HepG2 (cell line): ENCODE measurements at regions not wholly inside any gene's neighbourhood (a gene's known extent, or its start where the extent isn't known, plus 50 kb on each side); places are given as distances from the start of the nearest gene placed in this dataset.

ENCODE experiments used
- ATAC-seq: fragments of 200-7000 bp; cut with Tn5 transposase; 3 replicates; pipeline ENCODE4 v1.9.1; 2020; ENCODE audit warnings: mild to moderate bottlenecking, moderate library complexity
- BruUV-seq: library from RNA; stranded (reverse); fragments of 400-500 nt; replicated peaks from 2 replicates; lab custom pipeline; 2021; lab: Mats Ljungman, UMichigan
- CTCF ChIA-PET: fragments of 300-600 bp; formaldehyde crosslinking; extraction: SDS; loops from one replicate; lab custom pipeline; 2021; ENCODE audit warnings: low total read pairs, inconsistent platforms, low intra/inter-chr PET ratio; lab: Yijun Ruan, JAX
- POLR2A ChIA-PET: fragments of 350-600 bp; sonication (Branson Sonifier 250); formaldehyde crosslinking; loops from one replicate; lab custom pipeline; 2020; ENCODE audit warnings: antibody characterized with exemption, inconsistent platforms; lab: Yijun Ruan, JAX
- DNase-seq: peaks from one replicate; pipeline ENCODE4 v3.0.0-alpha.2; 2015; ENCODE audit warnings: low spot score
- FAIRE-seq: peaks from 3 replicates; lab custom pipeline; 2011; peaks lifted over from hg19 to GRCh38; lab: Jason Lieb, UNC
- H2AFZ ChIP-seq: one replicate; pipeline ENCODE4 v1.6.1; 2011; ENCODE audit warnings: low read length, inconsistent platforms
- H3K27ac ChIP-seq: fragments of 300-600 bp; 3 replicates; pipeline ENCODE4 v1.8.0; 2011; ENCODE audit warnings: mixed run types, mild to moderate bottlenecking, mixed read lengths, low read length, inconsistent platforms; ENCODE audit not compliant: insufficient read depth; ENCODE audit errors: extremely low read length
- H3K27me3 ChIP-seq, 2 experiments: fragments of 200-600 bp in 1 of 2; 2 replicates in 1 of 2; 3 replicates in 1 of 2; pipeline versions ENCODE4 v1.6.0 to v1.8.0; 2011; ENCODE audit warnings: low read length in 2 of 2, mild to moderate bottlenecking in 2 of 2, moderate library complexity in 2 of 2, inconsistent platforms in 1 of 2; ENCODE audit not compliant: insufficient read depth in 2 of 2, control insufficient read depth in 1 of 2
- H3K36me3 ChIP-seq, 2 experiments: fragments of 200-600 bp in 1 of 2; replicated peaks in 1 of 2; 2 replicates in 1 of 2; 3 replicates in 1 of 2; pipeline versions ENCODE4 v1.5.1 to v1.8.0; 2011; ENCODE audit warnings: low read length in 2 of 2, inconsistent platforms in 1 of 2; ENCODE audit not compliant: insufficient read depth in 2 of 2, control insufficient read depth in 1 of 2
- H3K4me1 ChIP-seq: 2 replicates; pipeline ENCODE4 v1.5.1; 2012; ENCODE audit warnings: low read length, inconsistent platforms; ENCODE audit not compliant: insufficient read depth
- H3K4me2 ChIP-seq: 2 replicates; pipeline ENCODE4 v1.6.0; 2011; ENCODE audit warnings: low read depth, low read length, inconsistent platforms
- H3K4me3 ChIP-seq, 3 experiments: fragments of 200-600 bp in 1 of 3; sonication (generic), shearing (Covaris generic) in 1 of 3; replicated peaks in 1 of 3; 2 replicates each; pipeline ENCODE4 v1.5.1; 2011 to 2016; ENCODE audit warnings: low read length in 3 of 3, inconsistent platforms in 2 of 3, low read depth in 2 of 3, mild to moderate bottlenecking in 2 of 3, control low read depth in 1 of 3, mixed read lengths in 1 of 3; ENCODE audit not compliant: insufficient read depth in 1 of 3
- H3K79me2 ChIP-seq: one replicate; pipeline ENCODE4 v1.6.1; 2011; ENCODE audit warnings: low read length, inconsistent platforms; ENCODE audit not compliant: insufficient read depth
- H3K9ac ChIP-seq: 2 replicates; pipeline ENCODE4 v1.6.0; 2011; ENCODE audit warnings: mild to moderate bottlenecking, low read depth, low read length, inconsistent platforms; ENCODE audit not compliant: insufficient read depth
- H3K9me3 ChIP-seq: 2 replicates; pipeline ENCODE4 v1.5.1; 2012; ENCODE audit warnings: mild to moderate bottlenecking, low read length
- H4K20me1 ChIP-seq: 2 replicates; pipeline ENCODE4 v1.6.0; 2011; ENCODE audit warnings: inconsistent platforms, mild to moderate bottlenecking, low read length, moderate library complexity; ENCODE audit not compliant: insufficient read depth
- CBX1 ChIP-seq: IDR thresholded peaks from one replicate; pipeline ENCODE4 v1.6.1; 2016; ENCODE audit warnings: antibody characterized with exemption, low read depth
- DNMT3B ChIP-seq: conservative IDR thresholded peaks from 2 replicates; pipeline ENCODE4 v1.6.1; 2016; ENCODE audit warnings: missing biosample characterization, control low read depth
- PHF21A ChIP-seq: sonication (generic); formaldehyde crosslinking; IDR thresholded peaks from 2 replicates; pipeline ENCODE4 v1.5.0; 2020; ENCODE audit warnings: mild to moderate bottlenecking, missing genetic modification reagents
- SRSF1 ChIP-seq: fragments of 200-400 bp; formaldehyde crosslinking; optimal IDR thresholded peaks from 2 replicates; pipeline ENCODE3; 2017; ENCODE audit warnings: mild to moderate bottlenecking, low read depth, low read length, moderate library complexity
- ZNF510 ChIP-seq: sonication (generic); formaldehyde crosslinking; IDR thresholded peaks from 2 replicates; pipeline ENCODE4 v1.4.0; 2020; ENCODE audit warnings: low read depth, mild to moderate bottlenecking, missing genetic modification reagents
- ZNF687 ChIP-seq: sonication (generic); formaldehyde crosslinking; IDR thresholded peaks from 2 replicates; pipeline ENCODE4 v1.5.1; 2020; ENCODE audit warnings: mild to moderate bottlenecking, missing genetic modification reagents, moderate library complexity
- ZSCAN21 ChIP-seq: sonication (generic); formaldehyde crosslinking; IDR thresholded peaks from 2 replicates; pipeline ENCODE4 v1.8.0; 2022; ENCODE audit warnings: mild to moderate bottlenecking, missing genetic modification reagents, moderate library complexity, borderline replicate concordance
- whole genome bisulfite sequencing: methylation state at CpG from one replicate; pipeline ENCODE4 v1.1.6; 2017; ENCODE audit warnings: low lambda C conversion rate; 5-methylcytosine and 5-hydroxymethylcytosine counted together
- in situ Hi-C: cut with HindIII; loops from 2 replicates; pipeline ENCODE4 v1.10.0; 2017; ENCODE audit warnings: low pct_unique_long_range_greater_than_20kb; ENCODE audit not compliant: extremely low pct_ligation_motif_present
- intact Hi-C: fragments of 100-400 bp; cut with micrococcal nuclease; formaldehyde crosslinking; loops from one replicate; pipeline ENCODE4 v1.10.0; 2022; ENCODE audit not compliant: unreplicated experiment
- TF ChIP-seq, protein P1 (sequence below): sonication (generic); formaldehyde crosslinking; conservative IDR thresholded peaks from 2 replicates; pipeline ENCODE4 v1.8.0; 2022; ENCODE audit warnings: missing genetic modification reagents

GRCh38 chr12:84415946-84416345 is 496.7 kb downstream of the SLC6A15 start:
- CTCF ChIA-PET: no interaction called here
- H3K4me2 ChIP-seq: no peak overlapping the region
- no peak overlapping the region for H3K9ac ChIP-seq
- FAIRE-seq (no peak), ATAC-seq (no peak), DNase-seq (no peak)
- no peaks in the 10 kb centered on the region for H3K27me3 ChIP-seq
- no peaks in the 10 kb centered on the region for H4K20me1 ChIP-seq
- H2AFZ ChIP-seq: no peak overlapping the region
- H3K4me3 ChIP-seq: no peak overlapping the region
- POLR2A ChIA-PET: no interaction called here
- no peak overlapping the region for H3K27ac ChIP-seq
- H3K9me3 ChIP-seq: no peaks in the 10 kb centered on the region
- H3K4me1 ChIP-seq: no peaks in the 10 kb centered on the region
- H3K79me2 ChIP-seq: no peaks in the 10 kb centered on the region
- WGBS: 0% methylated on average over 2 of the region's 2 CpGs
- in situ Hi-C loops (no loop called here), intact Hi-C loops (no loop called here)
- H3K36me3 ChIP-seq: no peaks in the 10 kb centered on the region
- no peak for TF ChIP-seq SRSF1
- no peak for TF ChIP-seq PHF21A (CRISPR knock-in tag)
- TF ChIP-seq ZNF687: no peak
- no peak for TF ChIP-seq DNMT3B (CRISPR knock-in tag)
- TF ChIP-seq, protein P1, sequence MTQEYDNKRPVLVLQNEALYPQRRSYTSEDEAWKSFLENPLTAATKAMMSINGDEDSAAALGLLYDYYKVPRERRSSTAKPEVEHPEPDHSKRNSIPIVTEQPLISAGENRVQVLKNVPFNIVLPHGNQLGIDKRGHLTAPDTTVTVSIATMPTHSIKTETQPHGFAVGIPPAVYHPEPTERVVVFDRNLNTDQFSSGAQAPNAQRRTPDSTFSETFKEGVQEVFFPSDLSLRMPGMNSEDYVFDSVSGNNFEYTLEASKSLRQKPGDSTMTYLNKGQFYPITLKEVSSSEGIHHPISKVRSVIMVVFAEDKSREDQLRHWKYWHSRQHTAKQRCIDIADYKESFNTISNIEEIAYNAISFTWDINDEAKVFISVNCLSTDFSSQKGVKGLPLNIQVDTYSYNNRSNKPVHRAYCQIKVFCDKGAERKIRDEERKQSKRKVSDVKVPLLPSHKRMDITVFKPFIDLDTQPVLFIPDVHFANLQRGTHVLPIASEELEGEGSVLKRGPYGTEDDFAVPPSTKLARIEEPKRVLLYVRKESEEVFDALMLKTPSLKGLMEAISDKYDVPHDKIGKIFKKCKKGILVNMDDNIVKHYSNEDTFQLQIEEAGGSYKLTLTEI: no peak
- no peak for TF ChIP-seq ZSCAN21 (CRISPR knock-in tag)
- no peak for TF ChIP-seq CBX1
- no peak for TF ChIP-seq ZNF510
- BruUV-seq: no TSS peak
